ENCODE measurements at regions not wholly inside any gene's neighbourhood (a gene's known extent, or its start where the extent isn't known, plus 50 kb on each side); places are given as distances from the start of the nearest gene placed in this dataset.

DNA sequence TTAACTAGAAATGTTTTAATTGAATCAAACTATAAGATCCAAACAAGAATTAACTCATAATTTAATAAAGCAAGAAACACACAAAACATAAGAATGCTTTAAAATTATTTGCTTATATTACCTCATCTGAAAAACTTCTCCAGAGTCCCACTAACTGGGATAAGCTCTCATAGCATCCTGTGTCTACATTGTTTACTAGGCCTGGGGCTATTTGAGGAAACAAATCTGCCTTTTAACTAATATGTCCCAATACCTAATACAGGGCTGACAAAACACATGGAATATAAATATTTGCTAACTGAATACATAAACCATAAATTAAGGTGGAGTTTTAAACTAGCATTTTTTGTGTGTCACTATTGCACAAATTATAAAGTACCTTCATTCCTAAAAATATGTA is 1399.8 kb upstream of the SLC10A2 start:
- TF ChIP-seq, protein P1, sequence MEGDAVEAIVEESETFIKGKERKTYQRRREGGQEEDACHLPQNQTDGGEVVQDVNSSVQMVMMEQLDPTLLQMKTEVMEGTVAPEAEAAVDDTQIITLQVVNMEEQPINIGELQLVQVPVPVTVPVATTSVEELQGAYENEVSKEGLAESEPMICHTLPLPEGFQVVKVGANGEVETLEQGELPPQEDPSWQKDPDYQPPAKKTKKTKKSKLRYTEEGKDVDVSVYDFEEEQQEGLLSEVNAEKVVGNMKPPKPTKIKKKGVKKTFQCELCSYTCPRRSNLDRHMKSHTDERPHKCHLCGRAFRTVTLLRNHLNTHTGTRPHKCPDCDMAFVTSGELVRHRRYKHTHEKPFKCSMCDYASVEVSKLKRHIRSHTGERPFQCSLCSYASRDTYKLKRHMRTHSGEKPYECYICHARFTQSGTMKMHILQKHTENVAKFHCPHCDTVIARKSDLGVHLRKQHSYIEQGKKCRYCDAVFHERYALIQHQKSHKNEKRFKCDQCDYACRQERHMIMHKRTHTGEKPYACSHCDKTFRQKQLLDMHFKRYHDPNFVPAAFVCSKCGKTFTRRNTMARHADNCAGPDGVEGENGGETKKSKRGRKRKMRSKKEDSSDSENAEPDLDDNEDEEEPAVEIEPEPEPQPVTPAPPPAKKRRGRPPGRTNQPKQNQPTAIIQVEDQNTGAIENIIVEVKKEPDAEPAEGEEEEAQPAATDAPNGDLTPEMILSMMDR (IDR thresholded peaks at IDR 0.05): no peak
- intact Hi-C loops (cut with DNase I): no loop called here
- Histone ChIP-seq H3K4me3 (no peak overlapping the region), H3K27ac (no peak overlapping the region), H3K36me3 (no peaks in the 10 kb centered on the region), H3K27me3 (no peaks in the 10 kb centered on the region), H3K4me1 (no peaks in the 10 kb centered on the region), H3K9me3 (no peaks in the 10 kb centered on the region)
- DNase-seq (ENCODE audit: low spot score in 2 of 2): no peak

DNA sequence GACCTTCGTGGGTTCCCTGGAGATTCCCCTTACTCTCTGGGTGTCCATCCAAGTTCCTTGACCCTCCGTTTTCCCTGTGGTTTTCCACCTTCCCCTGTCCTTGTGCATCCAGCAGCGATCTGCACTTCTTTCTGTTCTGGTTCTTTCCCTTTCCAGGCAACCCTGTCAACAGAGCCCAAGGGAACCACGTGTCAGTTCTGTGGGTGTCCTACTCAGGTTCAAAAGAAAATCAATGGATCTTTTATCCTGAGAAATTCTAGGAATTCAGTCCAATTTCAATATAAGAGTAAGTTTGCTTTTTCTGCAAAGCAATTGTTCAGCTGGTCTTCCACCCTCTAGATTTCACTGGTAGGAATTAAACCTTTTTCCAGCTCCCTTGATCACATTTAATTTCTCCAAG is 1394.8 kb upstream of the SLC10A2 start:
- Histone ChIP-seq H3K27ac (no peak overlapping the region), H3K27me3 (no peaks in the 10 kb centered on the region), H3K36me3 (no peaks in the 10 kb centered on the region), H3K4me3 (no peak overlapping the region), H3K9me3 (no peaks in the 10 kb centered on the region), H3K4me1 (no peaks in the 10 kb centered on the region)
- intact Hi-C loops (cut with DNase I): no loop called here
- TF ChIP-seq, protein P1 (IDR thresholded peaks at IDR 0.05): no peak
- DNase-seq (ENCODE audit: low spot score in 2 of 2): no peak

DNA sequence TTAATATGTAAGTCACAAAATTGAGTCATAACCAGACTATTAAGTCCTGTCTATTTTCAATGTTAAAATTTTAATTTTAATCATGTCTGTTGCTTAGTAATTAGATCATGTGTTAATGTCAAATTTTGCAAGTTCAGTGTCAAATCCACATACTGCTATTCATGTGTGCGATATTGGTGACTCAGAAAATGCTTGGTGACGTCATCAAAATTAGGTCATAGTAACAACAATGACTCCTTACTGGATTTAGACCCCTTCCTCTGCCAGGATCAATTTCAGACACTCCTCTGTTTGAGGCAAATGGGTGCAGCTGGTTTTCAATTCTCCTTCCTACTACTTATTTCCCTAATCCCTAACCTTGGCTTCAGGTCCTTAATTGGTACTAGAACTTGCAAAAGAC is 1394.3 kb upstream of the SLC10A2 start:
- no peak overlapping the region for H3K27ac ChIP-seq
- no peaks in the 10 kb centered on the region for H3K27me3 ChIP-seq
- TF ChIP-seq, protein P1 (IDR thresholded peaks at IDR 0.05): no peak
- no peak for DNase-seq (ENCODE audit: low spot score in 2 of 2)
- no peak overlapping the region for H3K4me3 ChIP-seq
- no peaks in the 10 kb centered on the region for H3K9me3 ChIP-seq
- no peaks in the 10 kb centered on the region for H3K4me1 ChIP-seq
- H3K36me3 ChIP-seq: no peaks in the 10 kb centered on the region
- intact Hi-C loops (cut with DNase I): no loop called here

DNA sequence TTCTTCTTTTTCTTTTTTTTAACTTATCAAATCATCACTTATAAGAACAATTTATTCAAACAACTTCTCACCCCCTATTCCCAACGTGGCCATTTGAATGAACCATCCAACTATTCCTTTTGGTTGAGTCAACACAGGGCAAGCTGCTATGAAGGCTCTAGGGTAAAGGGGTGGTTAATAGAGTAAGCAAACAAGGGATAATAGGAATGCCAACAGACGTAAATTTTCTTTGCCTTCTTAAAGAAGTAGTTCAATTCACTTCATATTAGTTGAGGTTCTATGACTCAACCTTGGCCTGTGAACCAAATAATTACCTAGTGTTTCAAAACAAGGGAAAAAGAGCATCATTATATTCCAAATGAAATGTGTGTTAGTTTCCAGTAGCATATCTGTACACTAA is 1383.8 kb upstream of the SLC10A2 start:
- no peak for DNase-seq (ENCODE audit: low spot score in 2 of 2)
- H3K27ac ChIP-seq: no peak overlapping the region
- intact Hi-C loops (cut with DNase I): no loop called here
- H3K4me1 ChIP-seq: no peaks in the 10 kb centered on the region
- no peaks in the 10 kb centered on the region for H3K9me3 ChIP-seq
- no peaks in the 10 kb centered on the region for H3K27me3 ChIP-seq
- TF ChIP-seq, protein P1 (IDR thresholded peaks at IDR 0.05): no peak
- no peak overlapping the region for H3K4me3 ChIP-seq
- H3K36me3 ChIP-seq: no peaks in the 10 kb centered on the region

DNA sequence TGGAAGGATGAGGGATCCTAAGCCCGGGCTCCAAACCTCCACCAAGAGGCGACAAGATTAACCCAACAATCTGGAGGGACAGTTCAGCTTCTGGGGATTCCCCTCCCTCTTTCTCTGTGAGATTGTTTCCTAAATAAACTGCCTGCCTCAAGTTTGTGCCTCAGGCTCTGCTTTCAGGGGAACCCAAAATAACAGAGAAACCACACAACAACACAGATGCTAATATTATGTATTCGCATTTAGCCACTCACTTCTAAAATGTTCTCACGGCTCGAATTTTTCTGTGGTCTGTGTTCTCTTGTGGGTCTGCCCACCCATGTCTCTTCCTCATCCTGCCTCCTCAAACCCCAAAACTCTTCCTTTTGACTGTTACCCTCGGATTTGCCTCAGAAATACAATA is 1381.1 kb upstream of the SLC10A2 start:
- H3K27me3 ChIP-seq: no peaks in the 10 kb centered on the region
- TF ChIP-seq, protein P1 (IDR thresholded peaks at IDR 0.05): no peak
- no peak overlapping the region for H3K27ac ChIP-seq
- no peak overlapping the region for H3K4me3 ChIP-seq
- no peaks in the 10 kb centered on the region for H3K36me3 ChIP-seq
- DNase-seq (ENCODE audit: low spot score in 2 of 2): no peak
- no peaks in the 10 kb centered on the region for H3K4me1 ChIP-seq
- no peaks in the 10 kb centered on the region for H3K9me3 ChIP-seq
- intact Hi-C loops (cut with DNase I): no loop called here

DNA sequence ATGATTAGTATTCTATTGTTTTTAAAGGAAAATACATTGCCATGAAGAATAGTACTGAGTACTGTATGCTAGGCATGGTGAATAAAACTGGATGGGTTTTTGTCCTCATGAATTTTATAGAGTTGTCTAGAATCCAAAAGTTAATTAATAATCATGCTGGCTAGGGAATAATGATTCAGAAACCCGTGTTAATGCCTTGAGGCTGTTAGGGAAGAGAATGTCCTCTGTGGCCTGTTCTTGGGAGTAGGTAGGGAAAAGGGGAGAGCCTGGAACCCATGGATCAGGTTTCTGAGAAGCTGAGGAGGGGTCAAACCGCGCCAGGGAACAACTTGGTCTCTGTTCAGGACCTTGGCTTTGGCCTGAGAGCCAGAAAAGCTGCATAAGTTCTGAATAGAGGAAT is 1376.3 kb upstream of the SLC10A2 start:
- intact Hi-C loops (cut with DNase I): no loop called here
- H3K4me1 ChIP-seq: no peaks in the 10 kb centered on the region

More for the DNA sequence above, 1376.3 kb upstream of the SLC10A2 start:
- no peaks in the 10 kb centered on the region for H3K9me3 ChIP-seq
- H3K36me3 ChIP-seq: no peaks in the 10 kb centered on the region
- TF ChIP-seq, protein P1 (IDR thresholded peaks at IDR 0.05): no peak
- H3K4me3 ChIP-seq: no peak overlapping the region
- no peak for DNase-seq (ENCODE audit: low spot score in 2 of 2)
- no peaks in the 10 kb centered on the region for H3K27me3 ChIP-seq
- no peak overlapping the region for H3K27ac ChIP-seq

Measured in ascending aorta (tissue), 2 donors.